ENCODE measurements at regions not wholly inside any gene's neighbourhood (a gene's known extent, or its start where the extent isn't known, plus 50 kb on each side); places are given as distances from the start of the nearest gene placed in this dataset.
"Not testable (repeated sequence)": the region's sequence is repeated elsewhere in the genome, so short reads cannot be mapped to it uniquely, and the experiment has no call there.

DNA sequence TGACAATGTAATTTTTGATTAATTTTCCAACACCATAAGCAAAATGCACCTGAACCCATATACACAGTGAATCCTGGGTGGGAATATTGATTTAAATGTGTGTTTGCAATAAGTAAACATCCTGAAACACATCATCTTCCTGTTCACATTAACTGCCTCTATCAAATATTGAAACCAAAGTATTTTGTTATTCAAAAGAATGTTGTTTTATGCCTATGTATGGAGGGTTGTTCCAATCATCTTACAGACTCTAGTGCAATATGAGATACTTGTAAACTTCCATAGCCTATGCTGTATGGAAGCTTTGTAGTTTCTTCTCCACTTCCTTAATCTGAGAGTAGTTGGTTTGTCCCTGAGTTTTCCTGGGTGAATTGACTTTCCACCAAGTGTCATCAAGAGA lies 105.4 kb upstream of the SLC7A11 start:
- no peak for DNase-seq

DNA sequence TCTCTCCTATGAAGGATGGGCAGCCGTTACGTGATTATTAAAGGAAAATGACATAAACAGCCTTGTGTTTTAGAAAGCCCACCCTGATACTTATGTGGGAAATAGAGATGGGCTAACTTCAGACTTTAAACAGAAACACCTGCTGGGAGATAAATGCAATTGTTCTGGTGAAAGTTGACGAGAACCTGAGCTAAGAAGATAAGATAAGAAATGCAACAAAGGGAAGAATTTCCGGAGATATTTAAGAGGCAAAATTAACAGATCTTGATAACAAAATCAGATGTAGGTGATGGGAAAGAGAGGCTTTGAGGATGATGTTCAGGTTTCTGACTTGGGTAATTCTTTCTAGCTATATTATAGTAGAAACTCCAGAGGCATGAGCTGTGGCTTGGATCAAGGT lies 102.7 kb upstream of the SLC7A11 start:
- DNase-seq: no peak

DNA sequence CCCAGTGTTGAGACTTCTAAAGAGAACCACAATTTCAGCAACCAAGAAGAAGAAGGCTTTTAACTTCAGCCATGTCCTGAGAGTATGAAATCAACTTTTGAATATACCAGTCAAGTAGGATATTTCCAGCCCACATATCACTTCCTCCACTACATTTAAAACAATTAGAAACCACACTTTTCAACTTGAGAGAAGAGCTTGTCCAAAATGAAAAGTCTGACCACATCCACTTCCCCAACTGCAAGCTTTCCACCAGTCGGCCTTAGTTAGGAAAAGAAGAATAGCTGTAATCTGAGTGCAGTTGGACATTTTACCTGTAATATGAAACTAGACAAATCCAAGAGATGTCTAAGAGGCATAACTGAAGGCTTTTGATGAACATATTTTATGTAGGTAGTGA lies 101.9 kb upstream of the SLC7A11 start:
- peak; percentile 51 to 66 for DNase-seq

DNA sequence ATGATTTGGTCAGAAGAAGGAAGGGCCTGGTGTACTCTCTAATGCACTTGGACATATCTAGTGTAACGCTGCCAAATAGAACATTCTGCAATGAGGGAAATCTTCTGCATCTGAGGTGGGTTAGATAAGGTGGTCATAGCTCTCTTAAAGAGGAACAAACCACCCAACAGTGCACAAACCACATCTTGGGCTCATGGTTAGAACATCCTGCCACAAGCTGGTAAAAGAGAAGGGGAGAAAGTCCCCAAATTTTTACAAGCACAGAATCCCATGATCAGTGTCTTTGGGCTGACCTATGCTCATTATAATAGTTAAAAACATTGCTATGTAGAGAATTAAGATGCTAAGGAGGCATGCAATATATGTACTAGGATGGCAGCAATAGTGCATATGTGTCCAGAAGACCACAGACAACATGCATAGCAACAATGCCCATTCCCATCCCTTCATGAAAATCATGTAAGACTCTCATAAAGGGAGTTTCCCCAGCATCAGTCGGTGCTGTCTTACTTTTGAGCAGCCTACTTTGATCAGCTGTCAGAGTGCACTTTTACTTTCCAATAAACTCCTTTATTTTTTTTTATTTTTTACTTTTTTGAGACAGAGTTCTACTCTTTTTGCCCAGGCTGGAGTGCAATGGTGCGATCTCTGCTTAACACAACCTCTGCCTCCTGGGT lies 99.7 kb upstream of the SLC7A11 start:
- DNase-seq: peak; percentile 59 to 74

DNA sequence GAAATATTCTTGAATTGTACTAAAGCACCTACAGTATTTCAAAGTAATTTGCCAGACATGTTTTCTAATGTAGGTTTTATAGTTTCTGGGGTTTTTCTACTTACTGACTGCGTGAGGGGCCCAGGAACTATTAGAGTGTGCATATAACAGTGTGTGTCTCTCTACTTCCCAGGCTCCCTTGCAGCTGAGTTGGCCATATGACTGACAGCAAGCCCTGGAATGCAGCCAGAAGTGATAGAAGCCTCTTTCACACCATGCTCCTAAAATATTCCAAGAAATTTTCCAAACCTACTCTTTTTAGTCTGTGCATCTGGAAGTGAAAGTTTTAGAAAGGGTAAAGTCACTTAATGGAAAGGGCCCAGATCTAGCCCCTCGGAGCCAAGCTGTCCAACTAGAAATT lies 96.7 kb upstream of the SLC7A11 start:
- DNase-seq: no peak

DNA sequence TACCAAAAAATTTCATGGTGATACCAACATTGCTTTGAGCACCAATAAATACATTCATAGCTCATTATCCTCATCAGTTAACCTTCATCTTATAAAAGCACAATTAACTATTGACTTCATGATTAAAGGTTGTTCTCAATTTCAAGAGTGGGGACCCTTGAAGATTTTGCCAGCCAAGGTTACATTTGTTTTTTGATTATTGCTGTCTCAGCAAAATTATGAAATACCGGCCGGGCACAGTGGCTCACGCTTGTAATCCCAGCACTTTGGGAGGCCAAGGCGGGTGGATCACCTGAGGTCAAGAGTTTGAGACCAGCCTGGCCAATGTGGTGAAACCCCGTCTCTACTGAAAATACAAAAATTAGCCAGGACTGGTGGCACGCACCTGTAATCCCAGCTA lies 96.1 kb upstream of the SLC7A11 start:
- DNase-seq: not testable (repeated sequence)

DNA sequence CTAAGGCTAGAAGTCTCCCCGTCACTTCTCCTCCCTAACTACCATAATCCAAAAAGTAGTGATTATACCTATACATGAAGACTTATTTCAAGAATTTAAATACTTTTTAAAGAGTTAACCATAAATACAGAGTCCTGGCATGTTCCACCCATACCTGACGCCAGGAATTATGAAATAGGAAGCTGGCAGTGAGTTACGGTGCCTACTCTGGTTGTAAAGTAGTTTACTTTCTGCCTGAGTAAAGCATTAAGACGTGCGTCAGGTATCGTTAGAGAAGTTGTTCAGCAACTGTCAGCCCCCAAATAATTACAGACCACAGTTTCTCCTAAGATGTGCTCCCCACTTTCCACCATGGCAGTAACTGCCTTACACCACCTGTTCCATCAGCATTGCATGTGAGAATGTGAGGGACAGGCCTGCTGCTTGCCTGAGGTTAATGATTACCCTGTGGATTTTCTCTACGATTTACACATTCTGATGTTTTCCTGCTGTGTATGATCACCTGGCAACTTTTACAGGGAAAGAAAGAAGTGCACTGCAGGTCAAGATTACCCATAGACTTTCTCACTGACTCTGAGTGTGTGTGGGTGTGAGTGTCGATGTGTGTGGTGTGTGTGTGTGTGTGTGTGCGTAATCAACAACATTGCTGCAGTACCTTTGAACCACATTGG lies 92.3 kb upstream of the SLC7A11 start:
- no peak for DNase-seq

DNA sequence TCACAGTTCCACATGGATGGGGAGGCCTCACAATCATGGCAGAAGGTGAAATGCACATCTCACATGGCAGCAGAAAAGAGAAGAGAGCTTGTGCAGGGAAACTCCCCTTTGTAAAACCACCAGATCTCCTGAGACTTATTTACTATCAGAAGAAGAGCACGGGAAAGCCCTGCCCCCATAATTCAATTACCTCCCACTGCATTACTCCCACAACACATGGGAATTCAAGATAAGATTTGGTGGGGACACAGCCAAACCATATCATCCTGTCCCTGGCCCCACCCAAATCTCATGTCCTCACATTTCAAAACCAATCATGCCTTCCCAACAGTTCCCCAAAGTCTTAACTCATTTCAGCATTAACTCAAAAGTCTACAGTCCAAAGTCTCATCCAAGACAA lies 90.3 kb upstream of the SLC7A11 start:
- DNase-seq: not testable (repeated sequence)

DNA sequence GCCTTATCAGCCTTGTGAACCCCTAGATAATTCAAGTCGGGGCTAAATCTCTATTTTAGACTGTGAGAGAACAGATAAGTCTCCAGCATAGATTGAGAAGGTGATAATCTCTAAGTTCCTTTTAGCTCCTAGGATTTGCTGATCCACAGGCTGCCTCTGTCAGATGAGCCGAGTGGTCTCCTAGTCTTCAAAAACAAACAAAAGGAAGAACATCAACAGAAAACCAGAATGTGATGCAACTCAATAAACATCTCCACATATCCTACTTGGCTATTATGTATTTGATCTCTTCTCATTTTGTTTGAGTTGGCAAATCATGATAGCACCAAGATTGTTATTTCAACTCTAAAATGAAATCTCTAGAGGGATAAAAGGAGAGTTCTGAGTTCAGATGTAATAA lies 88.4 kb upstream of the SLC7A11 start:
- no peak for DNase-seq

DNA sequence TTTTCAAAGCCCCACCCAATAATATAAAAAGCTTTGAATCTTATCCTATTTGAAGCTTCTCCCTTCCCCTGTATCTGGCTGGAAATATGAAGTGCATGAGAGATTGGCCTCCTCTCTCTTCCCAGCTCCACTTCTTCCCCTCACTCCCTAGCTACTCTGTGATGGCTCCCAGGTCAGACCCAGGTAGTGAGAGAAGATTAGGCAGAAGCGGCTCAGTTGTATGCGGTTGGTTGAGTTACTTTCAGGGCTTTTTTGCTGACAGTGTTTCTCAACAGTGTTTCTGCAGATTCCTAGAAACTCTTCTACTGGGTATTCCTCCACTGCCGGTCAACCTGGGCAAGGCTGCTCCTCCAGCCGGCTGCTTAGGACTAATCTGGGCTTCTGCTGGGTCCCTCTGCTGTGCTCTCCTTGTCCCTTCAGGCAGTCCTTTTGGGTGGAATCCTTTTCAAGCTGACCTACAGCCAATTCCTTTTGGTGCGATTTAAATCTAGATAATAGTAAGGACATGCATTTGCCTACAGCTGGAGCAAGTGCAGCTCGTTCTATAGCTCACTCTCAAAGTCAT lies 87.4 kb upstream of the SLC7A11 start:
- DNase-seq: no peak

DNA sequence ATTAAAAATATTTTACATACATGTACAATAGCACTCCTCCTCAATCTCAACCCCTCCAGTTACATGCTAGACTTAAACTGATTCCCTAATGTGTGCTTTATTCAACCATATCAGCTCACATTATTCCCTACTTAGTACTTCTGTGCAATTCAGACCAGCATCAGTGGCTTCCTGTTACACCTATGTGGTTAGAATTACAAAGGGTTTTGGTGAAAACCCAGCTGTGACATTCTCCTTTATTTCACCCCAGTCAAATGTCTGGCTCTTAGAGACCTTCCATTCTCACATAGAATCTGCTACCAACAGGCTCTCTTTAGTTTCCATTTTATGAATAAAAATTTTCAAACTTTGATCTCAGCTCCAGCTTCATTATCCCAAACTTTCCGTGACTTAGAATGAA lies 85.2 kb upstream of the SLC7A11 start:
- DNase-seq: no peak

DNA sequence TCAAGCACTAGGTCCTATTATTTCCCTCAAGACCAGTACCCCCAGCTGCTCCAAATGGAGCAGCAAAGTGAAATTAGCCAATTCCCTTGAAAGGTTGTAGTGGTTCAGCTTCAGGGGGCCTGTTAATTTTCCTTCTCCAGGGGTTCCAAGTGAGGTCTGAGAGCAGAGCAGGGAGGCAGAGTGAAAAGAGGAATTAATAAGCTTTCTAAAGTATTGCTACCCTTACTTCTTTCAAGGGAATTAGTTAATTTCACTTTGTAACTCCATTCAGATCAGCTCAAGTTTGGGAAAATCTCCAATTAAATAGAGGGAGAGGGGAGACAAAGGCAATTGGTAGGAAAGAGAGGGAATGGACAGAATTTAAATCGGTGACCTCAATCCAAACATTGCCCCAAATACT lies 78.7 kb upstream of the SLC7A11 start:
- DNase-seq: no peak

DNA sequence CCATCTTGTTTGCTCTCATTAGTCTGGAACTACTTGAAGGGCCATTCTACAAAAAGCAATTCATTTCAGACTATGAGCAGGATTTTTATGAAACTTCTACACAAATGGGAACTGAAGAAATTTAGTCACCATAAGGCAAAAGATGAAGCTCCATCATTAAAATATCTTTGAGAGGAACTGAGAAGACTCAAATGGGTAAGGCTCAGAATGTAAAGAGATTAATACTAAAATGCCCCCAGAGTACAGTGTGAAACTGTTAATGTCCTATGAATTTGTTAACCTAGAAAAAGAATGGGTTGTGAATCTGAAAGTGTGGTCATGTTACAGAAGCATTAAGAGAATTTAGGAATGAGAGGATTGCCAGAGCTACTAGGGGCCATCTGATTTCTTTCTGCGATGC lies 77.9 kb upstream of the SLC7A11 start:
- DNase-seq: no peak

DNA sequence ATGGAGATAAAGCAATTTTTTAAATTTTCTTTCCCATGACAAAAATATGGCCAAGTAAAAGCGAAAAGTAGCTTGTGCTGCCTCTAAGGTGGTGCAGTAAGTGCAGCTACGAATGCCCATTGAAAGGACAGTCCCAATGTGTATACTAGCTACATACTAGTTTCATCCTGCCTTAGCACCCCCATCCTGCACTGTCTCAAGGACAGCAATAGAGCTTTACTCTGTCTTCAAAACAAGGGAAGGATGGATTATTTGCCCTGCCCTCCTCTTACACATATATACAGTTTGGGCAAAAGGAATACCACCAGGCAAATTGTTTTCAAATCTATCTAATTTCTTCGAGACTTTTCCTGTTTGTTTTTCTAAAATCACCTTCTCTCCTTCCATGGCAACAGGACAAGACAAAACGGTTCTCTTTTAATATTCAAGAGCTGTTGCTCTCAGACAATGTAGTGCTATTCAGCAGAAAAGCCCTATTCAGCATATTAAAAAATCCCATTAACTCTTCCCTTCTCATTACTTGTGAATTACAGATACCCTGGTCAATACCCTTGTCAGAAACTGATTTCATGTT lies 75.1 kb upstream of the SLC7A11 start:
- no peak for DNase-seq

DNA sequence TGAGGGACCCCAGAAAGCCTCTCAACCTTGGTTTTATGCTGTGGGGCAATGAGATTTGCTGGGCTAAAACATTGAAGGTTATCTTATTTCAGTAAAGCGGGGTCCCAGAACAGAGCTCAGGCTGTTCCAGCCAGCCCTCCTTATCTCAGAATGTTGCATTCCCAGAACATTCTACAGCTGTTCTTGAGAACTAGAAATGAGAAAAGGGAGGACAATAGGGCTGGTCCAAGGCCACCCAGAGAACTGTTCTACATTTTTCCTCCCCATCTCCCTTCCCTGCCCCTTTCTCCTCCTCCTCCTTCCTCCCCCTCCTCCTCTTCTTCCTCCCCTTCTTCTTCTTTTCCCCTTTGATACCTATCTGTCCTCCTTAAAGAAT lies 70.4 kb upstream of the SLC7A11 start:
- no peak for DNase-seq

DNA sequence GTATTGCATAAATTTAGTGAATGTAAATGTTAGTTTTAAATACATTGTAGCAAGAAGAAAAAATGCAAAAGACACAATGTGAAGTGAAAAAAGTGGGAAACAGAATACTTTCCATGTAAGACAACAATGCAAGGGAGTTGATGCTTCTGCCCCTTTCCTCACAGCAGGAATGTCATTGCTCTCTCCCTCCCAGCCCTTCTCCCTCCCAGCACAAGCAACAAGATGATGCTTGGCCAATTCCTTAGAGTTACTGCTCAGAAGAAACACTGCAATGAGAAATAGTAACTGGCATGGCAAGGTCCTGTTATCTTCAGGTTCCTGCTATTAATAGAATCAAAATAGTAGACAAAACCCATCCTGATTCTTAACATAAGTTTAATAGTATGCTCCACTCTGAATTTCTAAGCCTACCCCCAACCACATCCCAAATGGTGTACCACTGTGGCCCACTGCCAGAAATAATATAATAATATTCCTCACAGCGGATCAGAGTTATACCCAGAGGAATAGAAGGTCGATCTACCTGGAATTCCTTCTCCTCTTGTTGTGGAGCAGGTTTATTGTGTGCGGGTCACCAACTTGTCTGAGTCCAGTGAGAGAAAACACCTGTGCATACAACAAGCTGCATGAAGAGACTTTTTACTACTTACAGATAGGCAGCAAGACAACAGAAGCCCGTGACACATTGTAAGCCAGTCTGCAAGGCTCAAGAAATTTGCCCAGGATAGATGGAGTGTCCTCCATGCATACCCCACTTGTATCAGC lies 69.8 kb upstream of the SLC7A11 start:
- DNase-seq: no peak

DNA sequence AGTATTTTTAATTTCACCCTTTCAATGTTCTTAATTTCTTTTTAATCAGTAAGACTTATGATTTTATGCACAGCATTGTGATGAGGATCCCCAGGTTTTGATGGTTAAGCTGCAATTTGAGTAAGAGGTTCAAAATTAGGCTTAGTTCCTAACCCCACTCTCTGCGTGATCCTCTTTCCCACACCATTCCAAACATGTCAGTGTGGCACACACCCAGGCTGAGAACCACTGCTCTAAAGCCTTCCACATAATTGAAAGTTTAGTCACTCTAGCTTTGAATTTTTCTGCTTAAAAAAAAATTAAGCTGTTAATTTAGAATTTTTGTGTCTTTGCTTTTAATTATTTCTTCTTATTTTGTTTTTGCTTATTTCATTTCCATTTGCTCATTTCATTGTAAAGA lies 68.8 kb upstream of the SLC7A11 start:
- DNase-seq: no peak

DNA sequence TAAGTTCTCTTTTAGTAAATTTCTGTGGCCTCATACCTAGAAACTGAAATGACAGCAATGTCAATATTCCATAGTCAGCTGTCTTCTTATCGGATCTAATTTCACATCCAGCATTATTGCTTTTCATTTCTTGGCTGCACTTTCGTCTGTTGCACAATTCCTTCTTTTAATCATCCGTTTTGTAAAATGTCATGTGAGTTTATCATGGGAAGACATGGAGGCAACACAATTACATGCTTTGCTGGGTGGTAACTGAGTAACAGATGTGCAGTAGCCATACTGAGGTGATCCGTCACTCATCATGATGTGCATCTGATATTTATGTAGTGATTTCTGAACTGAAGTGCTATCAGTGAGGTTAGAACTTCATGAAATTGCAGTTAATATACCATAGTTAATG lies 68.3 kb upstream of the SLC7A11 start:
- no peak for DNase-seq

DNA sequence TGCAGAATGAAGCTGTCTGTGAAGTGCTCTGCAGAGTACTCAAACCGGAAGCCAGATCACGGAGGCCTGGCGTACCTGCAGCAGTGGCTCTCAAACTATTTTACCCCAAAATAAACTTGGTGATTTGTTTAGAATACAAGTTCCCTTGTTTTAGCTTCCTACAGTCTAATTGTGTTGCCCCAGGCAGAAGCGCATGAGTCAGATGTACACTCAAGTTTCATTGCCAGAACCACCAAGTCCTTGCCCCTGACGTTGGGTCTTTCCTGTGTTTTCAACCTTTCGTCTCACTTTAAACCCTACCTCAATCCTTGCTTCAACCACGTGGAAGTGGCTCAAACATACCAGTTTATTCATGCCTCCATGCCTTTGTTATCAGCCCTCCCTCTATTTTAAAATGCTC lies 66.2 kb upstream of the SLC7A11 start:
- no peak for DNase-seq

DNA sequence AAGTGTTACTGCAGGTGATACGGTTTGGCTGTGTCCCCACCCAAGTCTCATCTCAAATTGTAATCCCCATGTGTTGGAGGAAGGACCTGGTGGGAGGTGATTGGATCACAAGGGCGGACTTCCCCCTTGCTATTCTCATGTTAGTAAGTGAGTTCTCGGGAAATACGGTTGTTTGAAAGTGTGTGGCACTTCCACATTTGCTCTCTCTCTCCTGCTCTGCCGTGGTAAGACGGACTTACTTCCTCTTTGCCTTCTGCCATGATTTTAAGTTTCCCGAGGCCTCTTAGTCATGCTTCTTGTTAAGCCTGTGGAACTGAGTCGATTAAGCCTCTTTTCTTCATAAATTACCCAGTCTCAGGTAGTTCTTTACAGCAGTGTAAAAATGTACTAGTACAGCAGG lies 65.2 kb upstream of the SLC7A11 start:
- no peak for DNase-seq

DNA sequence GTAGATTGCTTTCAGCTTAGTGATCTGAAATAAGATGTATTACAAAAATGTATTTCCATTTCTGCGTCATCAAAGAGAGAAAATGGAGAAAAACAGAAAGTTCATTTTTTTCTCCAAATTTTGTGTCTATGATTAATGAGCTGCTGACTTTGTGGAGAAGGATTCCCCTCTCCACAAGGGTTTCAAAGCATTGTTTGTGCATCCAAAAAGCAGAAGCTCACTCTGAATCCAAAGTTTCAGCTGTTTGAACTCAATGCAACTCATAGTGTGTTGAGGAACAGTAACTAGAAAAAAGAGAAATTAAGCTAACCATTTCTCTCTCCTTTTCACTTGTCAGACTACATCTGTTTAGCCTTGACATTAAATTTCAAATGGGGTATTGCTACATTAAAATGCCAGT lies 62.9 kb upstream of the SLC7A11 start:
- no peak for DNase-seq

DNA sequence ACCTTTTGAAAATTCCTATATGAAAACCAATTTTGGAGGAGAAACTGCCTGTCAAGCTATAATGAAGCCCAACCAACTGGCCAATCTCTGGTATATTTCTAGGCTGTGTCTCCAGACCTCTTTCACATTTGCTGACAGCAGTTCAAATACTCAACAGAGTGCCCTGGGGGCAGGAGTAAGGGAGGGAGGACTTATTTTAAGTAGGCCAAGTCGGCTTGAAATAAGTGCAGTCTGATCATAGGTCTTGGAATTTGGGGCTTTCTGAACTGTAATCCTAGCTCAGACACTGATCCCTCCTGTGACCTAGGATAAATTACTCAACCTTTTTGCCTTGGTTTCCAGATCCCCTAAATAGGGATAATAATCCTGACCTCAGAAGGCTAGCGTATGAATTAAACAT lies 59.4 kb upstream of the SLC7A11 start:
- no peak for DNase-seq

DNA sequence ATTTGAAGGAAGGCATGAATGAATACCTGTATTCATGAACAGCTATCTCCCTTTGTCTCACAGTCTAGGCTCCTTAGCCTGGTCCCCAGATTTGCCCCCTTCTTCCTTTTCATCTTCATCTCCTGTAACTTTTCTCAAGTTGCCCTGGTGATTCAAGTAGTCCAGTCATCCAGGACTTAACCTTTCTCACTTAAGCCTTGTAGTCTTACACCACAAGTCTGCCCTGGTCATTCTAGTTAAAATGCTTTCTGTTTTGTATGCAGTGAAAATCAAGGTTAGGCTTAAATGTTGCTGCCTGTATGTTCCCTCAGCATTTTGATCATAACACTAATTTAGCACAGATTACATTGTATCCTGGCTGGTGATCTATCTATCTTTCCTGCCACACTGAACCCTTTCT lies 58.5 kb upstream of the SLC7A11 start:
- no peak for DNase-seq

DNA sequence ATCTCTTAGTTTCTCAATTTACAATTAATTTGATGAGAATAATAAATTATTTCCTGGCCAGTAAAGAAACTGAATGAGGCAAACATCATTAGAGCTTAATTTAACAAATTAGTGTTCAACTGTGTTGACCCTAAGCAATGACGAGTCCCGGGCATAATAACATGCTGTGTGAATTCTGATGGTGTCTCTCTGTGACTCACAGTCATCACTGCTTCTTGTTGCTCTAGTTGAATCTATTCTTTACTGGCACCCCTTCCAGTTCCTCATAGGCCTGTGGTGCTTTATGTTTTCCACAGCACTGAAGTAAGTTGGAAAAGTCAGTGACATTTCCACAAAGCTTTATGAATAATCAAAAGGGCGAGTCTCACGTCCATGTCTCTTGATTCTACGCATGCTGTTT lies 57.7 kb upstream of the SLC7A11 start:
- no peak for DNase-seq

All from AML-193 (cell line).